Fibroblast of skin of right quadriceps (primary cell): ENCODE measurements at regions not wholly inside any gene's neighbourhood (a gene's known extent, or its start where the extent isn't known, plus 50 kb on each side); places are given as distances from the start of the nearest gene placed in this dataset.

Experiments
- DNase-seq: peaks from one replicate; pipeline ENCODE4 v3.0.0-alpha.2; 2013

- DNase-seq, result peak; percentile 84
Observed at GRCh38 chr13:34044660-34045080, 226.7 kb downstream of the RFC3 start.

- DNase-seq, result no peak
Observed at GRCh38 chr13:34046457-34046856, 228.5 kb downstream of the RFC3 start.

- DNase-seq, result no peak
Observed at GRCh38 chr13:34048652-34049051, 230.7 kb downstream of the RFC3 start.

- no peak for DNase-seq
Observed at GRCh38 chr13:34056733-34057258, 238.8 kb downstream of the RFC3 start.

- no peak for DNase-seq
Observed at GRCh38 chr13:34064456-34065205, 246.7 kb downstream of the RFC3 start.

GRCh38 chr13:34065928-34066327 is 248.0 kb downstream of the RFC3 start:
- DNase-seq, result no peak

- DNase-seq, result no peak
Observed at GRCh38 chr13:34066344-34066743, 248.4 kb downstream of the RFC3 start.

- peak; percentile 43 for DNase-seq
Observed at GRCh38 chr13:34070006-34070405, 252.1 kb downstream of the RFC3 start.

GRCh38 chr13:34070544-34071303 is 252.8 kb downstream of the RFC3 start:
- no peak for DNase-seq

- DNase-seq, result peak; percentile 39
Observed at GRCh38 chr13:34076319-34076718, 258.4 kb downstream of the RFC3 start.

- DNase-seq, result peak; percentile 58
Observed at GRCh38 chr13:34076943-34077703, 259.2 kb downstream of the RFC3 start.

- no peak for DNase-seq
Observed at GRCh38 chr13:34078334-34078999, 260.5 kb downstream of the RFC3 start.

GRCh38 chr13:34085204-34085603 is 267.3 kb downstream of the RFC3 start:
- DNase-seq, result no peak

- no peak for DNase-seq
Observed at GRCh38 chr13:34086281-34086680, 268.3 kb downstream of the RFC3 start.

GRCh38 chr13:34087791-34088190 is 269.8 kb downstream of the RFC3 start:
- DNase-seq, result no peak

GRCh38 chr13:34103854-34104253 is 285.9 kb downstream of the RFC3 start:
- no peak for DNase-seq

- no peak for DNase-seq
Observed at GRCh38 chr13:34104853-34105252, 286.9 kb downstream of the RFC3 start.

- DNase-seq, result peak; percentile 34
Observed at GRCh38 chr13:34107806-34108205, 289.9 kb downstream of the RFC3 start.

- no peak for DNase-seq
Observed at GRCh38 chr13:34108410-34108809, 290.5 kb downstream of the RFC3 start.

GRCh38 chr13:34114581-34114980 is 296.6 kb downstream of the RFC3 start:
- no peak for DNase-seq

GRCh38 chr13:34116651-34117050 is 298.7 kb downstream of the RFC3 start:
- DNase-seq, result no peak

- no peak for DNase-seq
Observed at GRCh38 chr13:34124666-34125306, 306.8 kb downstream of the RFC3 start.
